ENCODE measurements at regions not wholly inside any gene's neighbourhood (a gene's known extent, or its start where the extent isn't known, plus 50 kb on each side); places are given as distances from the start of the nearest gene placed in this dataset.

GRCh38 chr15:66850996-66851310, 148.9 kb downstream of the SMAD6 start:
- no peak for DNase-seq
- no peaks in the 10 kb centered on the region for H3K9me3 ChIP-seq
- H3K27ac ChIP-seq, result no peak overlapping the region
- ATAC-seq, result no peak
- 19 to 52% methylated on average over 2 to 6 of the region's 6 CpGs for WGBS, 2 donors
- TF ChIP-seq CTCF (IDR thresholded peaks at IDR 0.05) (no peak), POLR2A (IDR thresholded peaks at IDR 0.05) (no peak)
- peaks cover 17% of the 10 kb centered on the region for H3K4me1 ChIP-seq
- no peak overlapping the region for H3K4me3 ChIP-seq
- H3K36me3 ChIP-seq (replicated peaks in 1 of 2; ENCODE audit: insufficient read depth in 1 of 2, low read depth in 2 of 2), result no peaks in the 10 kb centered on the region
- intact Hi-C loops (cut with DNase I), result loop anchor here (5.0 kb wide), 2 partner anchors 79 to 244 kb away; no protein-coding TSS in a partner anchor
- no peaks in the 10 kb centered on the region for H3K27me3 ChIP-seq

GRCh38 chr15:66851311-66852063, 149.5 kb downstream of the SMAD6 start:
- H3K4me1 ChIP-seq, result peaks cover 17% of the 10 kb centered on the region
- H3K27ac ChIP-seq, result no peak overlapping the region
- H3K36me3 ChIP-seq (replicated peaks in 1 of 2; ENCODE audit: insufficient read depth in 1 of 2, low read depth in 2 of 2), result no peaks in the 10 kb centered on the region
- no peaks in the 10 kb centered on the region for H3K27me3 ChIP-seq
- peak; percentile 96 for ATAC-seq
- no peaks in the 10 kb centered on the region for H3K9me3 ChIP-seq
- WGBS, 2 donors, result 15 to 39% methylated on average over 11 to 26 of the region's 26 CpGs
- peak; percentile 83 to 87 (median 86) for DNase-seq
- intact Hi-C loops (cut with DNase I), result loop anchor here (5.0 kb wide), 2 partner anchors 79 to 244 kb away; no protein-coding TSS in a partner anchor
- no peak overlapping the region for H3K4me3 ChIP-seq
- no peak for TF ChIP-seq POLR2A (IDR thresholded peaks at IDR 0.05)
- TF ChIP-seq CTCF (IDR thresholded peaks at IDR 0.05), result peak; percentile 94 to 96 (median 95)

- intact Hi-C loops (cut with DNase I), result loop anchor here (5.0 kb wide), 2 partner anchors 80 to 245 kb away; no protein-coding TSS in a partner anchor
- ATAC-seq (no peak), DNase-seq (no peak)
- H3K9me3 ChIP-seq, result no peaks in the 10 kb centered on the region
- no peaks in the 10 kb centered on the region for H3K27me3 ChIP-seq
- TF ChIP-seq CTCF (IDR thresholded peaks at IDR 0.05) (no peak), POLR2A (IDR thresholded peaks at IDR 0.05) (no peak)
- peaks cover 17% of the 10 kb centered on the region for H3K4me1 ChIP-seq
- H3K36me3 ChIP-seq (replicated peaks in 1 of 2; ENCODE audit: insufficient read depth in 1 of 2, low read depth in 2 of 2), result no peaks in the 10 kb centered on the region
- no peak overlapping the region for H3K27ac ChIP-seq
- 84 to 88% methylated on average over 23 to 25 of the region's 25 CpGs for WGBS, 2 donors
- H3K4me3 ChIP-seq, result no peak overlapping the region
Observed at GRCh38 chr15:66852064-66852905, 150.2 kb downstream of the SMAD6 start.

- intact Hi-C loops (cut with DNase I), result loop anchor here (5.0 kb wide), 2 partner anchors 82 to 247 kb away; no protein-coding TSS in a partner anchor
- no peak for ATAC-seq
- TF ChIP-seq CTCF (IDR thresholded peaks at IDR 0.05) (no peak), POLR2A (IDR thresholded peaks at IDR 0.05) (no peak)
- Histone ChIP-seq H3K36me3 (replicated peaks in 1 of 2; ENCODE audit: insufficient read depth in 1 of 2, low read depth in 2 of 2) (no peaks in the 10 kb centered on the region), H3K4me1 (peaks cover 17% of the 10 kb centered on the region), H3K27ac (no peak overlapping the region), H3K9me3 (no peaks in the 10 kb centered on the region), H3K27me3 (no peaks in the 10 kb centered on the region), H3K4me3 (no peak overlapping the region)
- WGBS, 2 donors, result 75 to 78% methylated on average over 23 of the region's 23 CpGs
- DNase-seq, result no peak
Observed at GRCh38 chr15:66854012-66854965, 152.3 kb downstream of the SMAD6 start.

Data from body of pancreas (tissue), 4 donors.